Cerebellar cortex (tissue), 1 donor: ENCODE measurements at regions not wholly inside any gene's neighbourhood (a gene's known extent, or its start where the extent isn't known, plus 50 kb on each side); places are given as distances from the start of the nearest gene placed in this dataset.
"Not testable (repeated sequence)": the region's sequence is repeated elsewhere in the genome, so short reads cannot be mapped to it uniquely, and the experiment has no call there.

ENCODE experiments used
- DNase-seq: peaks from one replicate; pipeline ENCODE4 v3.0.0-alpha.2; 2015; ENCODE audit warnings: low spot score

GRCh38 chr2:129467941-129468340 is 511.5 kb upstream of the RAB6C start:
- DNase-seq, result no peak

GRCh38 chr2:129468879-129469278 is 510.6 kb upstream of the RAB6C start:
- no peak for DNase-seq

- DNase-seq, result no peak
Observed at GRCh38 chr2:129469389-129469788, 510.1 kb upstream of the RAB6C start.

- no peak for DNase-seq
Observed at GRCh38 chr2:129469871-129470270, 509.6 kb upstream of the RAB6C start.

GRCh38 chr2:129478902-129479517 is 500.5 kb upstream of the RAB6C start:
- no peak for DNase-seq

GRCh38 chr2:129479892-129480291 is 499.6 kb upstream of the RAB6C start:
- no peak for DNase-seq

- no peak for DNase-seq
Observed at GRCh38 chr2:129480790-129481189, 498.7 kb upstream of the RAB6C start.

- no peak for DNase-seq
Observed at GRCh38 chr2:129481306-129482219, 497.9 kb upstream of the RAB6C start.

- no peak for DNase-seq
Observed at GRCh38 chr2:129482626-129483025, 496.8 kb upstream of the RAB6C start.

- DNase-seq, result no peak
Observed at GRCh38 chr2:129483366-129483765, 496.1 kb upstream of the RAB6C start.

GRCh38 chr2:129484999-129485897 is 494.2 kb upstream of the RAB6C start:
- DNase-seq, result no peak

- DNase-seq, result no peak
Observed at GRCh38 chr2:129488376-129488775, 491.1 kb upstream of the RAB6C start.

GRCh38 chr2:129490641-129491040 is 488.8 kb upstream of the RAB6C start:
- DNase-seq, result no peak

- DNase-seq, result no peak
Observed at GRCh38 chr2:129491308-129491707, 488.2 kb upstream of the RAB6C start.

- DNase-seq, result no peak
Observed at GRCh38 chr2:129492548-129492947, 486.9 kb upstream of the RAB6C start.

GRCh38 chr2:129499747-129500146 is 479.7 kb upstream of the RAB6C start:
- no peak for DNase-seq

GRCh38 chr2:129502781-129503180 is 476.7 kb upstream of the RAB6C start:
- DNase-seq, result no peak

GRCh38 chr2:129504646-129505045 is 474.8 kb upstream of the RAB6C start:
- no peak for DNase-seq

- no peak for DNase-seq
Observed at GRCh38 chr2:129518937-129519336, 460.5 kb upstream of the RAB6C start.

- not testable (repeated sequence) for DNase-seq
Observed at GRCh38 chr2:129532158-129532557, 447.3 kb upstream of the RAB6C start.

- DNase-seq, result no peak
Observed at GRCh38 chr2:129548880-129549279, 430.6 kb upstream of the RAB6C start.

- DNase-seq, result no peak
Observed at GRCh38 chr2:129550536-129550935, 428.9 kb upstream of the RAB6C start.
